Adipocyte (in vitro differentiated cells): ENCODE measurements at regions not wholly inside any gene's neighbourhood (a gene's known extent, or its start where the extent isn't known, plus 50 kb on each side); places are given as distances from the start of the nearest gene placed in this dataset.
"Not testable (repeated sequence)": the region's sequence is repeated elsewhere in the genome, so short reads cannot be mapped to it uniquely, and the experiment has no call there.

ENCODE experiments used
- DNase-seq: peaks from one replicate; pipeline ENCODE4 v3.0.0-alpha.2; 2015; ENCODE audit warnings: low read depth
- H3K27me3 ChIP-seq: replicated peaks from 2 replicates; pipeline ENCODE4 v1.7.0; 2013; ENCODE audit warnings: mild to moderate bottlenecking, low read length, moderate library complexity; ENCODE audit not compliant: control insufficient read depth, insufficient read depth
- H3K36me3 ChIP-seq: 2 replicates; pipeline ENCODE4 v1.7.0; 2013; ENCODE audit warnings: low read length, mild to moderate bottlenecking, moderate library complexity; ENCODE audit not compliant: control insufficient read depth, insufficient read depth, severe bottlenecking
- H3K4me1 ChIP-seq: 2 replicates; pipeline ENCODE4 v1.7.0; 2013; ENCODE audit warnings: mild to moderate bottlenecking, low read length, moderate library complexity; ENCODE audit not compliant: control insufficient read depth, insufficient read depth
- H3K4me3 ChIP-seq: 2 replicates; pipeline ENCODE4 v1.7.0; 2013; ENCODE audit warnings: mild to moderate bottlenecking, low read length, moderate library complexity
- H3K9ac ChIP-seq: 2 replicates; pipeline ENCODE4 v1.7.0; 2013; ENCODE audit warnings: mild to moderate bottlenecking, low read length, moderate library complexity
- H3K9me3 ChIP-seq: 2 replicates; pipeline ENCODE4 v1.7.0; 2013; ENCODE audit warnings: mild to moderate bottlenecking, low read length, moderate library complexity; ENCODE audit not compliant: control insufficient read depth

GRCh38 chr5:32534041-32534440 is 51.3 kb upstream of the SUB1 start:
- no peaks in the 10 kb centered on the region for H3K9me3 ChIP-seq
- DNase-seq = peak; percentile 16
- no peaks in the 10 kb centered on the region for H3K27me3 ChIP-seq
- H3K36me3 ChIP-seq = no peaks in the 10 kb centered on the region
- no peak overlapping the region for H3K9ac ChIP-seq
- peak overlapping the region; percentile 19 for H3K4me3 ChIP-seq
- peaks cover 34% of the 10 kb centered on the region for H3K4me1 ChIP-seq

GRCh38 chr5:32531885-32532520 is 53.4 kb upstream of the SUB1 start:
- DNase-seq = peak; percentile 59
- no peaks in the 10 kb centered on the region for H3K27me3 ChIP-seq
- H3K4me1 ChIP-seq = peaks cover 24% of the 10 kb centered on the region
- no peaks in the 10 kb centered on the region for H3K36me3 ChIP-seq
- peak overlapping the region; percentile 25 for H3K9ac ChIP-seq
- peak overlapping the region; percentile 45 for H3K4me3 ChIP-seq
- no peaks in the 10 kb centered on the region for H3K9me3 ChIP-seq

- not testable (repeated sequence) for DNase-seq, H3K9me3 ChIP-seq, H3K9ac ChIP-seq, H3K36me3 ChIP-seq, H3K27me3 ChIP-seq, H3K4me3 ChIP-seq
- H3K4me1 ChIP-seq = peaks cover 15% of the 10 kb centered on the region
Measured at GRCh38 chr5:32527321-32527720, 58.0 kb upstream of the SUB1 start.

GRCh38 chr5:32526810-32527209 is 58.5 kb upstream of the SUB1 start:
- H3K4me1 ChIP-seq = peaks cover 10% of the 10 kb centered on the region
- no peak overlapping the region for H3K9ac ChIP-seq
- no peaks in the 10 kb centered on the region for H3K36me3 ChIP-seq
- peak; percentile 25 for DNase-seq
- no peak overlapping the region for H3K4me3 ChIP-seq
- no peaks in the 10 kb centered on the region for H3K9me3 ChIP-seq
- H3K27me3 ChIP-seq = no peaks in the 10 kb centered on the region

GRCh38 chr5:32523625-32524024 is 61.7 kb upstream of the SUB1 start:
- Histone ChIP-seq H3K9me3 (no peaks in the 10 kb centered on the region), H3K4me3 (no peak overlapping the region), H3K27me3 (no peaks in the 10 kb centered on the region), H3K36me3 (no peaks in the 10 kb centered on the region), H3K4me1 (peaks cover 5% of the 10 kb centered on the region), H3K9ac (no peak overlapping the region)
- DNase-seq = no peak

GRCh38 chr5:32522429-32523143 is 62.8 kb upstream of the SUB1 start:
- Histone ChIP-seq H3K27me3 (no peaks in the 10 kb centered on the region), H3K4me3 (no peak overlapping the region)
- no peak for DNase-seq

GRCh38 chr5:32521481-32521880 is 63.9 kb upstream of the SUB1 start:
- no peak for DNase-seq
- Histone ChIP-seq H3K9ac (no peak overlapping the region), H3K36me3 (no peaks in the 10 kb centered on the region), H3K4me3 (no peak overlapping the region), H3K9me3 (no peaks in the 10 kb centered on the region), H3K27me3 (no peaks in the 10 kb centered on the region), H3K4me1 (peaks cover 5% of the 10 kb centered on the region)

More at GRCh38 chr5:32522429-32523143, 62.8 kb upstream of the SUB1 start:
- no peak overlapping the region for H3K9ac ChIP-seq
- no peaks in the 10 kb centered on the region for H3K36me3 ChIP-seq
- peaks cover 5% of the 10 kb centered on the region for H3K4me1 ChIP-seq
- H3K9me3 ChIP-seq = no peaks in the 10 kb centered on the region

- no peaks in the 10 kb centered on the region for H3K36me3 ChIP-seq
- no peaks in the 10 kb centered on the region for H3K27me3 ChIP-seq
- H3K4me3 ChIP-seq = no peak overlapping the region
- no peaks in the 10 kb centered on the region for H3K9me3 ChIP-seq
- peak; percentile 39 for DNase-seq
- H3K9ac ChIP-seq = no peak overlapping the region
- H3K4me1 ChIP-seq = peaks cover 5% of the 10 kb centered on the region
Measured at GRCh38 chr5:32520972-32521371, 64.4 kb upstream of the SUB1 start.

- peak; percentile 20 for DNase-seq
- Histone ChIP-seq H3K27me3 (no peaks in the 10 kb centered on the region), H3K36me3 (no peaks in the 10 kb centered on the region), H3K9ac (no peak overlapping the region), H3K4me1 (peaks cover 5% of the 10 kb centered on the region), H3K4me3 (no peak overlapping the region), H3K9me3 (no peaks in the 10 kb centered on the region)
Measured at GRCh38 chr5:32520356-32520755, 65.0 kb upstream of the SUB1 start.

GRCh38 chr5:32519508-32519907 is 65.8 kb upstream of the SUB1 start:
- H3K4me3 ChIP-seq = no peak overlapping the region
- no peak overlapping the region for H3K9ac ChIP-seq
- H3K27me3 ChIP-seq = no peaks in the 10 kb centered on the region
- no peaks in the 10 kb centered on the region for H3K36me3 ChIP-seq
- DNase-seq = no peak
- peaks cover 5% of the 10 kb centered on the region for H3K4me1 ChIP-seq
- no peaks in the 10 kb centered on the region for H3K9me3 ChIP-seq

GRCh38 chr5:32514806-32515205 is 70.3 kb upstream of the ZFR start:
- H3K9ac ChIP-seq = no peak overlapping the region
- no peak for DNase-seq
- H3K4me1 ChIP-seq = no peaks in the 10 kb centered on the region
- H3K4me3 ChIP-seq = no peak overlapping the region
- no peaks in the 10 kb centered on the region for H3K36me3 ChIP-seq
- H3K9me3 ChIP-seq = no peaks in the 10 kb centered on the region
- H3K27me3 ChIP-seq = no peaks in the 10 kb centered on the region
